ENCODE measurements at regions not wholly inside any gene's neighbourhood (a gene's known extent, or its start where the extent isn't known, plus 50 kb on each side); places are given as distances from the start of the nearest gene placed in this dataset.

GRCh38 chr9:15080401-15080800 lies 170.2 kb upstream of the FREM1 start:
- H3K9ac ChIP-seq (ENCODE audit: low read depth in 2 of 2, low read length in 2 of 2): no peak overlapping the region
- H3K9me3 ChIP-seq: no peaks in the 10 kb centered on the region
- H3K27ac ChIP-seq: no peak overlapping the region
- no peak for TF ChIP-seq CTCF (IDR thresholded peaks at IDR 0.05)
- no peaks in the 10 kb centered on the region for H3K36me3 ChIP-seq
- intact Hi-C loops (cut with DNase I): no loop called here
- no peak overlapping the region for H3K4me3 ChIP-seq
- no peaks in the 10 kb centered on the region for H3K4me1 ChIP-seq
- H3K27me3 ChIP-seq: no peaks in the 10 kb centered on the region
- no peak for DNase-seq

- intact Hi-C loops (cut with DNase I): no loop called here
Observed at GRCh38 chr9:15079989-15080388, 169.8 kb upstream of the FREM1 start.

GRCh38 chr9:15077946-15078729 lies 167.9 kb upstream of the FREM1 start:
- Histone ChIP-seq H3K27ac (no peak overlapping the region), H3K27me3 (no peaks in the 10 kb centered on the region), H3K4me1 (no peaks in the 10 kb centered on the region), H3K9me3 (no peaks in the 10 kb centered on the region), H3K36me3 (no peaks in the 10 kb centered on the region), H3K9ac (ENCODE audit: low read depth in 2 of 2, low read length in 2 of 2) (no peak overlapping the region), H3K4me3 (no peak overlapping the region)
- intact Hi-C loops (cut with DNase I): no loop called here
- DNase-seq: no peak
- TF ChIP-seq CTCF (IDR thresholded peaks at IDR 0.05): no peak

More at GRCh38 chr9:15079989-15080388, 169.8 kb upstream of the FREM1 start:
- no peaks in the 10 kb centered on the region for H3K4me1 ChIP-seq
- no peak overlapping the region for H3K4me3 ChIP-seq
- no peak overlapping the region for H3K9ac ChIP-seq (ENCODE audit: low read depth in 2 of 2, low read length in 2 of 2)
- H3K9me3 ChIP-seq: no peaks in the 10 kb centered on the region
- no peak overlapping the region for H3K27ac ChIP-seq
- H3K36me3 ChIP-seq: no peaks in the 10 kb centered on the region
- no peaks in the 10 kb centered on the region for H3K27me3 ChIP-seq
- TF ChIP-seq CTCF (IDR thresholded peaks at IDR 0.05): no peak
- DNase-seq: no peak

GRCh38 chr9:15073620-15074019 lies 163.4 kb upstream of the FREM1 start:
- H3K27ac ChIP-seq: no peak overlapping the region
- no peak for DNase-seq
- no peaks in the 10 kb centered on the region for H3K4me1 ChIP-seq
- TF ChIP-seq CTCF (IDR thresholded peaks at IDR 0.05): no peak
- no peaks in the 10 kb centered on the region for H3K27me3 ChIP-seq
- no peak overlapping the region for H3K9ac ChIP-seq (ENCODE audit: low read depth in 2 of 2, low read length in 2 of 2)
- H3K4me3 ChIP-seq: no peak overlapping the region
- no peaks in the 10 kb centered on the region for H3K9me3 ChIP-seq
- intact Hi-C loops (cut with DNase I): no loop called here
- no peaks in the 10 kb centered on the region for H3K36me3 ChIP-seq

GRCh38 chr9:15070716-15071115 lies 160.5 kb upstream of the FREM1 start:
- Histone ChIP-seq H3K36me3 (no peaks in the 10 kb centered on the region), H3K9ac (ENCODE audit: low read depth in 2 of 2, low read length in 2 of 2) (no peak overlapping the region), H3K4me3 (no peak overlapping the region), H3K4me1 (no peaks in the 10 kb centered on the region), H3K9me3 (no peaks in the 10 kb centered on the region), H3K27ac (no peak overlapping the region), H3K27me3 (no peaks in the 10 kb centered on the region)
- intact Hi-C loops (cut with DNase I): no loop called here
- no peak for TF ChIP-seq CTCF (IDR thresholded peaks at IDR 0.05)
- no peak for DNase-seq
